ENCODE measurements at regions not wholly inside any gene's neighbourhood (a gene's known extent, or its start where the extent isn't known, plus 50 kb on each side); places are given as distances from the start of the nearest gene placed in this dataset.
"Not testable (repeated sequence)": the region's sequence is repeated elsewhere in the genome, so short reads cannot be mapped to it uniquely, and the experiment has no call there.

DNA sequence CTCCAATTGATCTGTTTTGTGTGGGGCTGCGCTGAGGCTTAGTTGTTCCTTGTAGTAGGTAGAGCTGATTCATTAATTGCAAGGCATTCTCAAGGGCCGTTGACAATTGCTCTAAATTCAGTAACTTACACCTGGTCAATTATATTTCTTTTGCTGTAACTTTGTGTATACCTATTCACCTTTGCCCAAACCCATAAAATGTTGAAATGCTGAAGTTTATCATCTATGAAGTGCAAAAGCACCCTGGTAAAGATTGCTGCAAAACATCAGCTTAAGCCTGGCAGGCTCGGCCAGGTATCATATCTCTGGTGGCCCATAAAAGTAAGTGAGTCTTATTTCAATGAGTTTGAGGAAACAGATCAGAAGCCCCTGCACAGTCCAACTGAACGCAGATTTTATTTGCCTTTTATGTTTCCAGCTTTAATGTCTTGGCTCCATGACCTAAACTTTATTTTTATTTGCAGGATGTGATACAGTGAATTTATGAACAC, 203.6 kb upstream of the SLCO3A1 start:
- no peaks in the 10 kb centered on the region for H3K4me1 ChIP-seq (ENCODE audit: control insufficient read depth, low read depth, low read length)
- H3K23ac ChIP-seq (ENCODE audit: low read length): no peak overlapping the region

GRCh38 chr15:91651251-91651650, 202.3 kb upstream of the SLCO3A1 start:
- Histone ChIP-seq H3K27ac (ENCODE audit: low read depth, low read length) (no peak overlapping the region), H4K5ac (ENCODE audit: low read length) (no peak overlapping the region), H4K8ac (ENCODE audit: low read depth, low read length) (no peak overlapping the region), H3K36me3 (ENCODE audit: control insufficient read depth, insufficient read depth, low read length) (no peaks in the 10 kb centered on the region), H2BK5ac (ENCODE audit: low read length) (no peak overlapping the region), H3K4me3 (ENCODE audit: low read length) (no peak overlapping the region), H3K79me2 (ENCODE audit: control insufficient read depth, insufficient read depth, low read length) (no peaks in the 10 kb centered on the region), H3K27me3 (ENCODE audit: insufficient read depth, low read length, poor library complexity) (no peaks in the 10 kb centered on the region), H3K56ac (ENCODE audit: low read length) (no peak overlapping the region), H3K4me1 (ENCODE audit: control insufficient read depth, low read depth, low read length) (no peaks in the 10 kb centered on the region), H3K23ac (ENCODE audit: low read length) (no peak overlapping the region), H3K79me1 (ENCODE audit: low read length) (no peaks in the 10 kb centered on the region), H2BK120ac (ENCODE audit: low read depth, low read length) (no peak overlapping the region), H3K4ac (ENCODE audit: low read depth, low read length) (no peak overlapping the region), H3K18ac (ENCODE audit: low read length) (no peak overlapping the region), H2AK5ac (ENCODE audit: low read length) (no peak overlapping the region), H3K9ac (ENCODE audit: low read length) (no peak overlapping the region), H3K4me2 (ENCODE audit: low read length) (no peak overlapping the region), H2BK15ac (replicated peaks; ENCODE audit: low read depth) (no peak overlapping the region)
- no CpG with 5 or more reads among the region's 3 CpGs for WGBS (ENCODE audit: extremely low coverage, insufficient coverage, low lambda C conversion rate)
- DNase-seq: no peak

More for the DNA sequence above, 203.6 kb upstream of the SLCO3A1 start:
- no peak overlapping the region for H3K4me2 ChIP-seq (ENCODE audit: low read length)
- no CpG with 5 or more reads among the region's 4 CpGs for WGBS (ENCODE audit: extremely low coverage, insufficient coverage, low lambda C conversion rate)
- no peak overlapping the region for H4K5ac ChIP-seq (ENCODE audit: low read length)
- no peak overlapping the region for H2BK120ac ChIP-seq (ENCODE audit: low read depth, low read length)
- H3K79me1 ChIP-seq (ENCODE audit: low read length): no peaks in the 10 kb centered on the region
- no peak for DNase-seq
- H3K27ac ChIP-seq (ENCODE audit: low read depth, low read length): no peak overlapping the region
- H3K18ac ChIP-seq (ENCODE audit: low read length): no peak overlapping the region
- no peak overlapping the region for H3K4ac ChIP-seq (ENCODE audit: low read depth, low read length)
- no peak overlapping the region for H4K8ac ChIP-seq (ENCODE audit: low read depth, low read length)
- H2AK5ac ChIP-seq (ENCODE audit: low read length): no peak overlapping the region
- no peak overlapping the region for H3K4me3 ChIP-seq (ENCODE audit: low read length)
- H3K36me3 ChIP-seq (ENCODE audit: control insufficient read depth, insufficient read depth, low read length): no peaks in the 10 kb centered on the region
- no peak overlapping the region for H2BK15ac ChIP-seq (replicated peaks; ENCODE audit: low read depth)
- H3K56ac ChIP-seq (ENCODE audit: low read length): no peak overlapping the region
- H3K9ac ChIP-seq (ENCODE audit: low read length): no peak overlapping the region
- H3K27me3 ChIP-seq (ENCODE audit: insufficient read depth, low read length, poor library complexity): no peaks in the 10 kb centered on the region
- H2BK5ac ChIP-seq (ENCODE audit: low read length): no peak overlapping the region
- H3K79me2 ChIP-seq (ENCODE audit: control insufficient read depth, insufficient read depth, low read length): no peaks in the 10 kb centered on the region

DNA sequence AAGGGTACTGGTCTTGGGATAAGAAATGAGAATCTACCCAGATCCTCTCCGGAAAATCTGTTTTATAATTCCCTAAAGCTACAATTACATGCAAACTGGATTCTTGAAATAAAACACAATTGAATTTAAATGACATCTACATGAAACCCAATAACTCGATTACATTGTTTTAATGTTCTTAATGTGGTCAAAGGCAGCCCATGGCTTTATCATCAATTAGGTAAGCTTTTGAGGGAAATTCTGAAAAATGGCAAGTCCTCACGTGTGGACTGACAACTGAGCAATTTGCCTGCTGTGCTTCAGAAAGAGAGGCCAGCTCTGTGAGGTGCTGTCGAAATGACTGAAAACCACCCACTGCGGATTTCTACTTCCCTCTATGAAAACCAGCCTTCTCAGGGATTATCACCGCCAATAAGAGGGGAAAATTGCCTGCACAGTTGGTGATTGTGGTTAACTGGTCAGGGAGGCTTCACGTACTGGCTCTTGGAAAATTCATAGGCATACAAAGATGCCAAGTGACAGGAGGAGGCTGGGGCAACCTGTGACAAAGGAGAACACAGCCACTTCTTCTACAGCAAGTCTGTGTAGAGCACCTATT, 200.8 kb upstream of the SLCO3A1 start:
- Histone ChIP-seq H3K23ac (ENCODE audit: low read length) (no peak overlapping the region), H2BK15ac (replicated peaks; ENCODE audit: low read depth) (no peak overlapping the region), H3K4ac (ENCODE audit: low read depth, low read length) (no peak overlapping the region), H4K8ac (ENCODE audit: low read depth, low read length) (no peak overlapping the region), H4K5ac (ENCODE audit: low read length) (no peak overlapping the region), H3K4me3 (ENCODE audit: low read length) (no peak overlapping the region), H2BK120ac (ENCODE audit: low read depth, low read length) (no peak overlapping the region), H3K4me1 (ENCODE audit: control insufficient read depth, low read depth, low read length) (no peaks in the 10 kb centered on the region), H3K79me1 (ENCODE audit: low read length) (no peaks in the 10 kb centered on the region), H3K27ac (ENCODE audit: low read depth, low read length) (no peak overlapping the region), H2BK5ac (ENCODE audit: low read length) (no peak overlapping the region), H3K27me3 (ENCODE audit: insufficient read depth, low read length, poor library complexity) (no peaks in the 10 kb centered on the region), H3K4me2 (ENCODE audit: low read length) (no peak overlapping the region), H3K9ac (ENCODE audit: low read length) (no peak overlapping the region), H3K18ac (ENCODE audit: low read length) (no peak overlapping the region), H3K79me2 (ENCODE audit: control insufficient read depth, insufficient read depth, low read length) (no peaks in the 10 kb centered on the region), H2AK5ac (ENCODE audit: low read length) (no peak overlapping the region), H3K56ac (ENCODE audit: low read length) (no peak overlapping the region), H3K36me3 (ENCODE audit: control insufficient read depth, insufficient read depth, low read length) (no peaks in the 10 kb centered on the region)
- WGBS (ENCODE audit: extremely low coverage, insufficient coverage, low lambda C conversion rate): no CpG with 5 or more reads among the region's 7 CpGs
- DNase-seq: no peak

DNA sequence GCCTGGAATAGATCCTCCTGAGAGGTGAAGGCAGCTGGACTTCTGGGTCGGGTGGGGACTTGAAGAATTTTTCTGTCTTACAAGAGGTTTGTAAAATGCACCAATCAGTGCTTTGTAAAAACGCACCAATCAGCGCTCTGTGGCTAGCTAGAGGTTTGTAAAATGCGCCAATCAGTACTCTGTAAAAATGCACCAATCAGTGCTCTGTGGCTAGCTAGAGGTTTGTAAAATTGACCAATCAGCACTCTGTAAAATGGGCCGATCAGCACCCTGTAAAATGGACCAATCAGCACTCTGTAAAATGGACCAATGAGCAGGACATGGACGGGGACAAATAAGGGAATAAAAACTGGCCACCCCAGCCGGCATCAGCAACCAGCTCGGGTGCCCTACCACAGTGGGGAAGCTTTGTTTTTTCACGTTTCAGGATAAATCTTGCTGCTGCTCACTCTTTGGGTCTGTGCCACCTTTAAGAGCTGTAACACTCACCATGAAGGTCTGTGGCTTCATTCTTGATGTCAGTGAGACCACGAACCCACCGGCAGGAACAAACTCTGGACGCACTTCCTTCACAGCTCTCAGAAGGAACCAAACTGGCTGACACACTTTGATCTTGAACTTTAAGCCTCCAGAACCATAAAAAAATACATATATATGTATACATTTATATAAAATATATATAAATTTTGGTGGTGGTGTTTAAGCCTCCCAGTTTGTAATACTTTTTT, 197.8 kb upstream of the SLCO3A1 start:
- not testable (repeated sequence) for H3K4me3 ChIP-seq (ENCODE audit: low read length); H4K5ac ChIP-seq (ENCODE audit: low read length); H3K23ac ChIP-seq (ENCODE audit: low read length); DNase-seq; H3K9ac ChIP-seq (ENCODE audit: low read length); H3K4me1 ChIP-seq (ENCODE audit: control insufficient read depth, low read depth, low read length); H3K4me2 ChIP-seq (ENCODE audit: low read length); H3K4ac ChIP-seq (ENCODE audit: low read depth, low read length); H2BK5ac ChIP-seq (ENCODE audit: low read length); H3K79me1 ChIP-seq (ENCODE audit: low read length); H2AK5ac ChIP-seq (ENCODE audit: low read length); H3K36me3 ChIP-seq (ENCODE audit: control insufficient read depth, insufficient read depth, low read length); H2BK120ac ChIP-seq (ENCODE audit: low read depth, low read length); H3K56ac ChIP-seq (ENCODE audit: low read length); H4K8ac ChIP-seq (ENCODE audit: low read depth, low read length); H3K18ac ChIP-seq (ENCODE audit: low read length); H3K27ac ChIP-seq (ENCODE audit: low read depth, low read length); H3K79me2 ChIP-seq (ENCODE audit: control insufficient read depth, insufficient read depth, low read length); H3K27me3 ChIP-seq (ENCODE audit: insufficient read depth, low read length, poor library complexity); H2BK15ac ChIP-seq (replicated peaks; ENCODE audit: low read depth)
- WGBS (ENCODE audit: extremely low coverage, insufficient coverage, low lambda C conversion rate): no CpG with 5 or more reads among the region's 12 CpGs

- no peaks in the 10 kb centered on the region for H3K4me1 ChIP-seq (ENCODE audit: control insufficient read depth, low read depth, low read length)
- no peak overlapping the region for H3K4me3 ChIP-seq (ENCODE audit: low read length)
- no peak overlapping the region for H3K18ac ChIP-seq (ENCODE audit: low read length)
- no peak overlapping the region for H3K56ac ChIP-seq (ENCODE audit: low read length)
- no peaks in the 10 kb centered on the region for H3K79me2 ChIP-seq (ENCODE audit: control insufficient read depth, insufficient read depth, low read length)
- no peak overlapping the region for H2AK5ac ChIP-seq (ENCODE audit: low read length)
- H3K27ac ChIP-seq (ENCODE audit: low read depth, low read length): no peak overlapping the region
- H2BK15ac ChIP-seq (replicated peaks; ENCODE audit: low read depth): no peak overlapping the region
- no CpG with 5 or more reads among the region's 6 CpGs for WGBS (ENCODE audit: extremely low coverage, insufficient coverage, low lambda C conversion rate)
- H3K9ac ChIP-seq (ENCODE audit: low read length): no peak overlapping the region
- no peaks in the 10 kb centered on the region for H3K36me3 ChIP-seq (ENCODE audit: control insufficient read depth, insufficient read depth, low read length)
- no peak overlapping the region for H4K8ac ChIP-seq (ENCODE audit: low read depth, low read length)
- H3K79me1 ChIP-seq (ENCODE audit: low read length): no peaks in the 10 kb centered on the region
- no peak overlapping the region for H2BK120ac ChIP-seq (ENCODE audit: low read depth, low read length)
- H3K23ac ChIP-seq (ENCODE audit: low read length): no peak overlapping the region
- H4K5ac ChIP-seq (ENCODE audit: low read length): no peak overlapping the region
- H3K4me2 ChIP-seq (ENCODE audit: low read length): no peak overlapping the region
- H3K4ac ChIP-seq (ENCODE audit: low read depth, low read length): no peak overlapping the region
- peak; percentile 61 for DNase-seq
- no peak overlapping the region for H2BK5ac ChIP-seq (ENCODE audit: low read length)
- no peaks in the 10 kb centered on the region for H3K27me3 ChIP-seq (ENCODE audit: insufficient read depth, low read length, poor library complexity)
These were observed 193.3 kb upstream of the SLCO3A1 start for GRCh38 chr15:91660174-91660649.
